Prostate gland (tissue), 2 donors: ENCODE measurements at regions not wholly inside any gene's neighbourhood (a gene's known extent, or its start where the extent isn't known, plus 50 kb on each side); places are given as distances from the start of the nearest gene placed in this dataset.

Source experiments
- DNase-seq: peaks from one replicate; pipeline ENCODE4 v3.0.0-alpha.2; 2019; ENCODE audit warnings: low spot score
- H3K27ac ChIP-seq, 2 donors: fragments of 200-600 bp; sonication (generic); 2 replicates each; pipeline ENCODE4 v1.5.1; 2017 to 2019
- H3K27me3 ChIP-seq: fragments of 200-600 bp; sonication (generic); replicated peaks from 2 replicates; pipeline ENCODE4 v1.5.1; 2019; ENCODE audit not compliant: insufficient read depth
- H3K36me3 ChIP-seq, 2 donors: fragments of 200-600 bp; sonication (generic); 1 replicate in 1 of 2; 2 replicates in 1 of 2; pipeline versions ENCODE4 v1.5.1 to v1.8.1; 2017 to 2019
- H3K4me1 ChIP-seq: fragments of 200-600 bp; sonication (generic); replicated peaks from 2 replicates; pipeline ENCODE4 v1.5.1; 2019
- H3K4me3 ChIP-seq, 2 donors: fragments of 200-600 bp; sonication (generic); 2 replicates each; pipeline ENCODE4 v1.5.1; 2017 to 2019
- H3K9me3 ChIP-seq: fragments of 200-600 bp; sonication (generic); 2 replicates; pipeline ENCODE4 v1.5.1; 2017
- POLR2A ChIP-seq: fragments of 450-650 bp; IDR thresholded peaks from one replicate; pipeline ENCODE4 v1.6.1; 2016; ENCODE audit warnings: antibody characterized with exemption, mild to moderate bottlenecking
- POLR2AphosphoS5 ChIP-seq: sonication (generic); formaldehyde crosslinking; IDR thresholded peaks from one replicate; pipeline ENCODE4 v1.6.1; 2017; ENCODE audit warnings: antibody characterized with exemption
- WGBS: methylation state at CpG from one replicate; pipeline ENCODE4 v1.1.5; 2018; 5-methylcytosine and 5-hydroxymethylcytosine counted together
- intact Hi-C: fragments of 100-400 bp; cut with DNase I; formaldehyde crosslinking; loops from one replicate; pipeline ENCODE4 v1.14.2; 2022
- TF ChIP-seq, protein P1 (sequence below), 4 experiments: fragments of 200-600 bp in 2 of 4; fragments of 450-650 bp in 2 of 4; sonication (generic) in 2 of 4; IDR thresholded peaks; 1 replicate in 3 of 4; 2 replicates in 1 of 4; pipeline ENCODE4 v1.5.1; 2016 to 2019; ENCODE audit warnings: antibody characterized with exemption in 4 of 4, mild to moderate bottlenecking in 2 of 4, moderate library complexity in 2 of 4

GRCh38 chr12:64943686-64944085 lies 119.2 kb downstream of the TBC1D30 start:
- Histone ChIP-seq H3K27me3 (no peaks in the 10 kb centered on the region), H3K36me3 (no peaks in the 10 kb centered on the region), H3K9me3 (no peaks in the 10 kb centered on the region), H3K4me3 (no peak overlapping the region), H3K4me1 (peaks cover 7% of the 10 kb centered on the region), H3K27ac (no peak overlapping the region)
- TF ChIP-seq POLR2A: no peak
- TF ChIP-seq, protein P1, sequence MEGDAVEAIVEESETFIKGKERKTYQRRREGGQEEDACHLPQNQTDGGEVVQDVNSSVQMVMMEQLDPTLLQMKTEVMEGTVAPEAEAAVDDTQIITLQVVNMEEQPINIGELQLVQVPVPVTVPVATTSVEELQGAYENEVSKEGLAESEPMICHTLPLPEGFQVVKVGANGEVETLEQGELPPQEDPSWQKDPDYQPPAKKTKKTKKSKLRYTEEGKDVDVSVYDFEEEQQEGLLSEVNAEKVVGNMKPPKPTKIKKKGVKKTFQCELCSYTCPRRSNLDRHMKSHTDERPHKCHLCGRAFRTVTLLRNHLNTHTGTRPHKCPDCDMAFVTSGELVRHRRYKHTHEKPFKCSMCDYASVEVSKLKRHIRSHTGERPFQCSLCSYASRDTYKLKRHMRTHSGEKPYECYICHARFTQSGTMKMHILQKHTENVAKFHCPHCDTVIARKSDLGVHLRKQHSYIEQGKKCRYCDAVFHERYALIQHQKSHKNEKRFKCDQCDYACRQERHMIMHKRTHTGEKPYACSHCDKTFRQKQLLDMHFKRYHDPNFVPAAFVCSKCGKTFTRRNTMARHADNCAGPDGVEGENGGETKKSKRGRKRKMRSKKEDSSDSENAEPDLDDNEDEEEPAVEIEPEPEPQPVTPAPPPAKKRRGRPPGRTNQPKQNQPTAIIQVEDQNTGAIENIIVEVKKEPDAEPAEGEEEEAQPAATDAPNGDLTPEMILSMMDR (IDR thresholded peaks at IDR 0.05): no peak
- TF ChIP-seq POLR2AphosphoS5: no peak
- 84% methylated on average over 5 of the region's 5 CpGs for WGBS
- no peak for DNase-seq
- intact Hi-C loops: no loop called here

GRCh38 chr12:64944966-64945365 lies 120.5 kb downstream of the TBC1D30 start:
- H3K4me1 ChIP-seq: peaks cover 7% of the 10 kb centered on the region
- no peak for DNase-seq
- 96% methylated on average over 3 of the region's 3 CpGs for WGBS
- TF ChIP-seq POLR2AphosphoS5 (no peak), POLR2A (no peak)
- TF ChIP-seq, protein P1 (IDR thresholded peaks at IDR 0.05): no peak
- no peak overlapping the region for H3K27ac ChIP-seq
- intact Hi-C loops: no loop called here
- H3K9me3 ChIP-seq: no peaks in the 10 kb centered on the region
- H3K4me3 ChIP-seq: no peak overlapping the region
- H3K27me3 ChIP-seq: no peaks in the 10 kb centered on the region
- no peaks in the 10 kb centered on the region for H3K36me3 ChIP-seq

DNA sequence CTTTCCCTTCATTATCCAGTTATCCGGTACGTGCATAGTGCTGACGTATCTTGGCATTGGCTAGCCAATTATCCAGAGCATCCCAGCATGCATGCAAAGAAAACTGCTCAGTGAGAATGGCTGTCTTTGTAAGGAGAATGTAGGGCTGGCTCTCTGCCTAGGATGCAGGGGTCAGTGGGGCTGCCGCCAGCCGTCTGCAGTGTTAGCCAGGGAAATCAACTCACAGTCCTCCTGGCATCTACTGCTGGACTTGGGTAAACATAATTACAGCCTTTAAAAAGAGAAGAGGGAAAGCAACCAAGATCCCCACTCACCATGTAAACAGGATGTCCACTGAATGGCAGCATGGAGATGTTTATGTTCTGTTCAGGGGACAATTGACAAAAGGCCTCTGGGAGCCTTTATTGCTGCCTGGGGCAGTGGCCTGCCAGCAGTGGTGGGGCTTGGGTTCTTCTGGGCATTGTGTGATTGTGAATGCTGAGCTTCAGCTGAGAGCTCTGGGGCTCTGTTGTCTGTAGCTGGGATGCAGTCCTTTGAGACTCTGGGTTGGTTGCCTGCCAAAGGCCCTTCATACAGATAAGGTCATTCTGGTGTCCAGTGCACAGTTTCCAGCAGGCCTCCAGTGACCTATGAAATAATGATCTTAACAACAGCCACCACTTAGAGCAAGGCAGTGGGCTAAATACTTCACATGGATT lies 121.8 kb downstream of the TBC1D30 start:
- intact Hi-C loops: no loop called here
- H3K36me3 ChIP-seq: no peaks in the 10 kb centered on the region
- 19% methylated on average over 5 of the region's 5 CpGs for WGBS
- H3K27ac ChIP-seq: no peak overlapping the region
- DNase-seq: peak; percentile 56
- no peaks in the 10 kb centered on the region for H3K27me3 ChIP-seq
- H3K4me3 ChIP-seq: no peak overlapping the region
- TF ChIP-seq POLR2AphosphoS5 (peak; percentile 88), POLR2A (no peak)
- TF ChIP-seq, protein P1 (IDR thresholded peaks at IDR 0.05): no peak
- no peaks in the 10 kb centered on the region for H3K9me3 ChIP-seq
- peaks cover 7% of the 10 kb centered on the region for H3K4me1 ChIP-seq

- no peaks in the 10 kb centered on the region for H3K9me3 ChIP-seq
- H3K4me3 ChIP-seq: no peak overlapping the region
- intact Hi-C loops: no loop called here
- no peaks in the 10 kb centered on the region for H3K27me3 ChIP-seq
- 11% methylated on average over 3 of the region's 3 CpGs for WGBS
- H3K4me1 ChIP-seq: peaks cover 2% of the 10 kb centered on the region
- no peak for DNase-seq
- no peaks in the 10 kb centered on the region for H3K36me3 ChIP-seq
- no peak overlapping the region for H3K27ac ChIP-seq
- TF ChIP-seq POLR2A (no peak), POLR2AphosphoS5 (no peak)
- TF ChIP-seq, protein P1 (IDR thresholded peaks at IDR 0.05): no peak
These were observed 126.4 kb downstream of the TBC1D30 start for GRCh38 chr12:64950711-64951298.

GRCh38 chr12:64951944-64952343 lies 127.5 kb downstream of the TBC1D30 start:
- H3K9me3 ChIP-seq: no peaks in the 10 kb centered on the region
- no peaks in the 10 kb centered on the region for H3K4me1 ChIP-seq
- intact Hi-C loops: no loop called here
- DNase-seq: no peak
- H3K4me3 ChIP-seq: no peak overlapping the region
- H3K36me3 ChIP-seq: no peaks in the 10 kb centered on the region
- H3K27me3 ChIP-seq: no peaks in the 10 kb centered on the region
- H3K27ac ChIP-seq: no peak overlapping the region
- TF ChIP-seq POLR2A: no peak
- TF ChIP-seq, protein P1 (IDR thresholded peaks at IDR 0.05): no peak
- no peak for TF ChIP-seq POLR2AphosphoS5
- 53% methylated on average over 1 of the region's 1 CpG for WGBS
